Stimulated activated CD8-positive, alpha-beta memory T cell treated with anti-CD3 and anti-CD28 coated beads, Interleukin-12 subunit alpha, Interleukin-12 subunit beta, amount 100 ng/mL, for 4 hours (primary cell): ENCODE measurements at regions not wholly inside any gene's neighbourhood (a gene's known extent, or its start where the extent isn't known, plus 50 kb on each side); places are given as distances from the start of the nearest gene placed in this dataset.
"Not testable (repeated sequence)": the region's sequence is repeated elsewhere in the genome, so short reads cannot be mapped to it uniquely, and the experiment has no call there.

Experiments used
- DNase-seq: peaks from one replicate; pipeline ENCODE4 v3.0.0-alpha.2; 2020; ENCODE audit warnings: low read depth

GRCh38 chr3:59254976-59255375 is 205.2 kb upstream of the CFAP20DC start:
- no peak for DNase-seq

- no peak for DNase-seq
Measured at GRCh38 chr3:59254433-59254832, 204.6 kb upstream of the CFAP20DC start.

GRCh38 chr3:59253523-59253922 is 203.7 kb upstream of the CFAP20DC start:
- no peak for DNase-seq

GRCh38 chr3:59251869-59252268 is 202.0 kb upstream of the CFAP20DC start:
- no peak for DNase-seq

GRCh38 chr3:59250600-59250999 is 200.8 kb upstream of the CFAP20DC start:
- no peak for DNase-seq

GRCh38 chr3:59249698-59250361 is 200.0 kb upstream of the CFAP20DC start:
- no peak for DNase-seq

GRCh38 chr3:59249004-59249403 is 199.2 kb upstream of the CFAP20DC start:
- DNase-seq = no peak

GRCh38 chr3:59247402-59247841 is 197.6 kb upstream of the CFAP20DC start:
- DNase-seq = no peak

GRCh38 chr3:59246719-59247401 is 197.0 kb upstream of the CFAP20DC start:
- no peak for DNase-seq

- DNase-seq = no peak
Measured at GRCh38 chr3:59245859-59246501, 196.2 kb upstream of the CFAP20DC start.

- no peak for DNase-seq
Measured at GRCh38 chr3:59245300-59245858, 195.6 kb upstream of the CFAP20DC start.

GRCh38 chr3:59244343-59244742 is 194.5 kb upstream of the CFAP20DC start:
- DNase-seq = no peak

- DNase-seq = no peak
Measured at GRCh38 chr3:59243476-59243875, 193.7 kb upstream of the CFAP20DC start.

GRCh38 chr3:59240666-59241255 is 190.9 kb upstream of the CFAP20DC start:
- DNase-seq = no peak

GRCh38 chr3:59237121-59237520 is 187.3 kb upstream of the CFAP20DC start:
- no peak for DNase-seq

- no peak for DNase-seq
Measured at GRCh38 chr3:59235634-59236012, 185.8 kb upstream of the CFAP20DC start.

- no peak for DNase-seq
Measured at GRCh38 chr3:59234884-59235633, 185.2 kb upstream of the CFAP20DC start.

GRCh38 chr3:59230379-59230778 is 180.6 kb upstream of the CFAP20DC start:
- not testable (repeated sequence) for DNase-seq

- no peak for DNase-seq
Measured at GRCh38 chr3:59213860-59214259, 164.0 kb upstream of the CFAP20DC start.

- no peak for DNase-seq
Measured at GRCh38 chr3:59212128-59212779, 162.4 kb upstream of the CFAP20DC start.

- DNase-seq = no peak
Measured at GRCh38 chr3:59210260-59210659, 160.4 kb upstream of the CFAP20DC start.
